ENCODE measurements at regions not wholly inside any gene's neighbourhood (a gene's known extent, or its start where the extent isn't known, plus 50 kb on each side); places are given as distances from the start of the nearest gene placed in this dataset.
A peak's percentile ranks its signal among the peaks of the same experiment; 100 is the strongest.
"Not testable (repeated sequence)": the region's sequence is repeated elsewhere in the genome, so short reads cannot be mapped to it uniquely, and the experiment has no call there.

DNA sequence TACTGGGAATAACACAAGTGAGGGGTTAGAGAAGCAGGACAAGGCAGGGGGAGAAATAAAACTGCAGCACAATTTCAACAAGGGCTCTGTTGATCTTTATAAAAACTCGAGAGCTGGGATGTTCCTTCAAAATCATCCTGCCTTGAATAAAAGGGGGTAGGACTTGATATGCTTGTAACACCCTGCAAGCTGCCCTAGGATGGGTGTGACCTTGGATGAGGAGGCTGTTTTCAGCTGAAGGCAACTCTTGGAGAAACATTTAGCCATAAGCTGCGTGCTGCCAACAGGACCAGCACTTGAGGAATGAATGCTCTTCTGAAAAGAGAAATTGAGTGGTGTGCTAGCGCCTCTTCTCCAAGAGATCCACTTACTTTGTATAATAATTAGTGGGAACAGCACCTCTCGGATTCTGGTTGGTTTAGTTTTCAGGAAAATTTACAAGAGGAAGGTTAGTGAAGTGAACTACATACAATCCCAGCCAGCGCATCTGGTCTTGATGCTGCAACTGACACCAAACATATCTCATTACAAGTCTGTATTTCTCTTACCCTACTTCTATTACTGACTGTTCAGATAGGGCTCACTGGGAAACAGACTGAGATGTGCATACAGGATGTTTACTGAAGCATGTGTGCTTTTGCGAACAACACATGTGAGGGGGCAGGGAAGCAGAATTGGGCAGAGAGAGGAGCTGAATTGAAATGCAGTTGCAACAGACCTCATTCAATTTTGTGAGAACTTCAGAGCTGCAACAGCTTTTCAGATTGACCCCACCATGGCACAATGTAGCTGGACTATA is 643.0 kb upstream of the GOLIM4 start:
- no peak for DNase-seq

DNA sequence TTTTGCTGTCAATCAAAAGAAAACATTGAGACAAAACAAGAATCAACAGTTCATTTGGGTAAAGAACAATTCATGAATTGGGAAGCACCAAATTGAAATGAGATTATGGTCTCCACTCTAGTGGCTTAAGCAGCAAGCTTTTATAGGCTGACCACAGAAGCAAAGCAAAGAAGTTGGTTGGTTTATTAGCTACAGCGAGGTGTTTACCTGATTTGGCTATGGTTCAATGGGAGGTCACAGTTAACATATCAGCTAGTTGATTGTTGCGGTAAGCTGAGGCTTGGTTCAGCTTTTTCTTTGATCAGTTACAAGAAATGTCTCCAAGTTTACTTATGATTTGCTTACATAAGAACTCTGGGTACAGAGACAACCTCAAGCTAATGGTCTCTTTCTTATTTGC is 640.5 kb upstream of the GOLIM4 start:
- no peak for DNase-seq

DNA sequence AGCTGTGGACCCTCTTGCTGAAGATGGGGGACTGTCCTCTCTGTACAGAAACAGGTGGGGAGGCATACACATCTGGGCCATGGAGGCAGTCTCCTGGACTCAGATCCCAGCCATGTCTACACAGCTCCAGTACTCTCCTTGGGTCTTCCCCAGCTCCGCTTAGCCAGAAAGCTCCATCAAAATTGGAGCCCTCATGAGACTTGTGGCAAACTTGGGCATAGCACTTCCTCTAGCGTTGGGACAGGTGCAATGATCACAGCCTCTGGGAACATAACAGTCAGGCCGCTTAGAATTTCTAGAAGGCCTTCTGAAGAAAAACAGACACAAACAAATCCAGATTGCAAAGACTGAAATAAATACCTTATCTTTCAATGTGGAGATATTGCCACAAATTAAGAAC is 634.3 kb upstream of the GOLIM4 start:
- no peak for DNase-seq

DNA sequence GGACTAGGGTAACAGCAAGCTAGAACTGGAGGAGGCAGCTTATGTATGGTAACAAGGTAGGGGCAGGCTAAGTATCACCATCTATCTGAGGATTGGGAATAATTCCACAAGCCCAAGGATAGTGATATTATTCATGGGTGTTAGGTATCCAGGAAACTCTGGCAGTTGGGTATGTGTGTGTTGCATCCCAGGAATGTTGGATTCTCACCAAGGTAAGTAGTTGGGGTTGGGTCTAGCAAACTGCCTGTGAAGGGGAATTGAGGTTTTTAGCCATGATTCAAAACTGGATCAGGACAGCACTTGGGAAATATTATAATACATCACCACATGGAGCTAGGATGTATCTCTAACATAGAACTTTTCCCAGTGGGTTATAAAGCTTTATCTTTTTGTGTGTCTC is 626.4 kb upstream of the GOLIM4 start:
- DNase-seq: no peak

DNA sequence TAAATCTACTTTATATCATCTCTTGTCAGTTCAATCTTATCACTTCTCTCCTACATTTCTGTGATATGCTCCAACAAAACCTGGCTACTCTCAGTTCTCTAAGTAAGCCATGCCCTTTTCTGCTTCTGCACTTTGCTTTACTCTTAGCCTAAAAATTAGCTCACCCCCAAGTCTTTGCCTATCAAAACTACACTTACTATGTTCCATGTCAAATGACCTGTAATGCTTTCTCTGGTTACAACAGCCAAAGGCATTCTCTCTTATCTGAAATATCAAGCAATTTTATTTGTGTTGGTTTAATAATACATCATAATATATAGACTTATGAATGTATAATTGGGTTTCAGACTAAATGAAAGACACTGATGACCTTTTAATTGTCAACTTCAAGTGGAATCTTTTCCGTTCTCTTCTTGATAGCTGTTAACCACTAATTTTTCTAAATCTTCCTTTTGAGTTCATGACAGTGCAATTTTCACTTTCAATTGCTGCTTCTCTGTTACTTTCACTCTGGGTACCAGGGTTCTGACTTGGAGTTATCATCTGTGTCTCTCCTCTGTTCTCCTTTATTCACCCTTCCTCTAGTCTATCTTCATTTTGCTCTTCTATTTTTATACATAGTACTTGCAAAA is 619.0 kb upstream of the GOLIM4 start:
- no peak for DNase-seq

DNA sequence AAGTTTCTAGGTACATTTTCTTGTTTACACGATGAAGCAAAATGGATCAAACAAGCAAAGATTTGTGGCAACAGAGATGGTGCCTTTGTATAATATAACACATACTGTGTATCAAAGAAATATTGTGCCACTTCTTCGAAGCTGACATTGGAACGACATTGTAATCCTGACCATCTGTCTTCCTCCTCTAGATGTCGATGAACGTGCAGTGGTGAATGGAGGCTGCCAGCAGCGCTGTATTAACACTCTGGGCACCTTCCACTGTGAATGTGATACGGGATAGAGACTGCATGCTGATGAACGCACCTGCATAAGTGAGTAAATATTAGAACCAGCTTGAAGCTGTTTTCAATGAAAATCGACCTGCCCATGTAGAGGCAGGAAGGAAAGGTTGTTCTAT is 613.3 kb upstream of the GOLIM4 start:
- DNase-seq: peak; percentile 97

DNA sequence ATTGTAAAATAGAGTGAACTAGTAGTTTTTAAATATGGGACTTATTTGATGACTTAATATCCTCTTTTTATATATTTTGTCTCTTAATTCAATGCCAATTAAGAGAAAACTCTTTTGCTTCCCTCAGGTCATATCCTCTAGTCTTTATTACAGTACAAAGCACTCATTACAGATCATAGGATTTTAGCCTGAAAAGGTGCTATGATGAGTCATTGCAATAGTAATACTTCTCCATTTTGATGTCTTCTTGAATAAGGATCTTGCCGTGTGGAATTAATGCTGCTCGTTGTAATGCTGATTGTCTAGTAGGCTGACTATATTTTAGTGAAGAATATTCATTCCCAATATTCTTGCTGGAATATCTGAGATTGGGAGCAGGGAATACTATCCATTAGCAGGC is 612.2 kb upstream of the GOLIM4 start:
- DNase-seq: no peak

DNA sequence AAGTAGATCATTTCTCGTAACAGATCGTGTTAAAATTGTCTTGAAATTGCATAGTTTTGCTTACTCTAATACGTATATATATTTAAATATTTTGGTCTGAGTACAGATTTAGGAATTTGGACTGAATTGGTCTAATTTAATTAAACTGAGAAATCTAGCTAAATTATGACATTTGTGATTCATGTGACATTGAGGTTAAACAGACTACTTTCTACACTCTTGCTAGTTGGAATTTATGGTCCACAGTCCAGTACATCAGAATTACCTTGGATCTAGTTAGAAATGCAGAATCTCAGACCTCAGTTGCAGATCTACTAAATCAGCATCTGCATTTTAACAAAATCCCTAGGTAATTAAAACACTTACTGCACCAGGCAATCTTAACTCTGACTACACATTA is 609.7 kb upstream of the GOLIM4 start:
- DNase-seq: no peak

DNA sequence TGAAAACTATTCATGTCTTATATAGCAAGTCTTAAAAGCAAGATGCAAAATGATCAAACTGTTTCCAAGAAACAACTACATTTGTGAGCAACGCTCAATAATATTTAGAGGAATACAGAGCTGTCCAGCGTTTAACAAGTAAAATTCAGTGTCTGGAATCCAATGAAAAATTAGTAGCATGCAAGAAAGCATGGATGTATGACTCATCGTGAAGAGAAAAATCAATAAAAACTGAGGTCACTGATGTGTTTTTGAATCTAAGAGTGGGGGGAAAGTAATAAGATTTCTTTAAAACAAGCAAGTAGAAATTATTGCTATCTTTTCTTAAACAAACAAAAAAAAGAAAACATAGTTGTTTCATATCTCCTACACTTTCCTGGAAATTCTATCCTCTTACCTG is 600.3 kb upstream of the GOLIM4 start:
- no peak for DNase-seq

DNA sequence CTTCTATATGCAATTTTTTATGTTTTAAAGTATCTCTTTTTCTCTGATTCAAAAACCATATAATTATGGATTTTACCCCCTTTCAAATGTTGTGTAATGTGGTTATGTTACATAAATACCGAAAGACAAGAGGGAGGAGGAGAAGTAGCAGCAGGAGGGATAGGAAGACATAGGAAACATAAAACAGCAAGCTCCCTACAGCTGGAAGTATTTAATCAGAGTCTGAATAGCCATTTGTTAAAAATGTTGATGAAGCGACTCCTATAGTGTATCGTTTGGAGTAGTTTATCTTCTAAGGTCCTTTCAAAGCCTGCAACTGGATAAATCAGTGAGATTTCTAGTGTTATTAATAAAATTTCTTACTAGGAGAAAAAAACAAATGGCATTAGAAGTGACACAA is 598.1 kb upstream of the GOLIM4 start:
- no peak for DNase-seq

DNA sequence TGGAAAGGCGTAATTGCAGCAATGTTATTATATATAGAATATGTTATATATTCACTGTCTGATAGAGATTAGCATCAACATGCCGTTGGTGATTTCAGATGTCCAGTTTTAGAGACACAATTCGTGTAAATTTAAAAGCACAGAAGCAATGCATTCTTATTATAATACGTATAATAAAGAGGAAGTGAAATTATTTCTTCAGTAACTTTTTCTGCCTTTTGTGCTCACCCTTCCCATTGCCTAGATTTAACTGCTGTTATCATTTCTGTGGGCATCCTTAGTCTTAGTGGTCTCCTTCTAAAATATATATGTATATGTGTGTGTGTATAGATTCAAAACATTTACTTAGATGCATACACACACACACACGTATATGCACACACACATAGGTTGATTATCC is 592.5 kb upstream of the GOLIM4 start:
- no peak for DNase-seq

DNA sequence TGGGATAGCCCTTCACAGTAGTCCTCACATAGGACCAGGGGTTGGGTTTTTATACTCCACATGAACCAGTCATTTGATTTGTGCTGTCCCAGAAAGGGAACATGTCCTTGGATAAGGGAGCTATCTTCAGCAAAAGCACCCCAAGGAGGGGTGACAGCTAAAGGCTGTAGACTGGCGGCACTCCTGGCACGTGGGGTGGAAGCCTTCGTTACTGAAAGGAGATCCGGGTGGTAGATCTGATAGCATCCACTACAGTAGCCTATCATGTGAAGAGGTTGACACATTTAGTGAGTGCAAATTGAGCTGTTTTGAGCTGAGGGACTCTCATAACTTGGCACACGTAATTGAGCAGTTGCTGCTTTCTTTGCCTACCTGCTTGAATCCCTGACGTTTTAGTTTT is 588.8 kb upstream of the GOLIM4 start:
- DNase-seq: no peak

DNA sequence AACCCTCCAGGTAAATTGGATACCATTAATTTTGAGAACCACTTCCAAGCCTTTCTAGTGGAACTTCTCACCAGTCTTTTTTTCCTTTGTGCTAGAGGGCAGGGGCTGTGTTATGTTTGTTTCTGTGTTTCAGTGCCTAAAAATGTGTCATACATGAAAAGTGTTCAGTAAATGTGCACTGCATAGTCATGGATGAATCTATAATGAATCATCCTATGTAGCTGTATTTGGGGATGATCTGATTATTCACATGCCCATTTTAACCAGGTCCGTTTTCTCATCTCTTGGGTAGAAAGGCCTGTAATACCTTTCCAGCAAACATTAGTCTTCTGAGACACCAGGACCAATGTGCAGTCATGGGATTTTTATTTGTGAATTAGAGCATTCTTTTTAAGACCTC is 583.0 kb upstream of the GOLIM4 start:
- no peak for DNase-seq

DNA sequence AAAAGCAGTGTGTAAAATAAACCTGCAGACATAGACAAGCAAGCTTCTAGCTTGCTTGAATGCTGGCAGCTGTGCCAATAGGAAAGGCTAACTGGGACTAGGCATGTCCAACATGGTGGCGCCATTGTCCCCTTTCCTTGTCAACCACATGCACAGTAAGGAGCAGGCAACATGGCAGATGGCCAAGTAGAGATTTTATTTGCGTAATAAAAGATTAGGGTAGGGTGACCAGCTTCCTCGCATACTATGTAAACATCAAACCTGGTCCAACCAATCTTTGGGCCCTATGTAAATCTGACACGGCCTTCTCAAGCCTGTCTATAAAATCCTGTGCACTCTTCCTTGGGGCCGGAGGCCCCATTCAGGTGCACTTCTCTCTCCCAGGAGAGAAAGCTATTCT is 575.4 kb upstream of the GOLIM4 start:
- peak; percentile 22 for DNase-seq

DNA sequence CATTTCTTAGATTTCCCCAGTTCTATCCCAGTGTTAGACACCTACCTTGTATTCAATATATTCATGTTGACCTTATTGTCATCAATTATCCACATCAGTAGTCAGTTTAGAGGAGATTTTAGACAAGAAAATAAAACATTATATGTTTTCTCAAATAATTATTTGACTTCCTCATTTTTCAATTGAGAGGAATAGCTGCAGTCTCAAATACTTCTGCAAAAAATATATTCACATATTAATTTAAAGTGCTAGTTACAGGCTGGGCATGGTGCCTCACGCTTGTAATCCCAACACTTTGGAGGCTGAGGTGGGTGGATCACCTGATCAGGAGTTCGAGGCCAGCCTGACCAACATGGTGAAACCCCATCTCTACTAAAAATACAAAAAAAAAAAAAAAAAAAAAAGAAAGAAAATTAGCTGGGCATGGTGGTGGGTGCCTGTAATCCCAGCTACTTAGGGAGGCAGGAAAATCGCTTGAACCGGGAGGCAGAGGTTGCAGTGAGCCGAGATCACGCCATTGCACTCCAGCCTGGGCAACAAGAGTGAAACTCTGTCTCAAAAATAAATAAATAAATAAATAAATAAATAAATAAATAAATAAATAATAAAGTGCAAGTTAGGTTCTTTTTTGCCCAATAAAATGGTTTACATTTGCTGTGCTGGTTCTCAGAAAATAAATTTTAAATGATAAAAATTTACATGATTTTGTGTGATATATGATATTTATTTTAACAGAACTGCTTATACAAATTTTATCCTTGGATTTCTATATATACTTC is 565.3 kb upstream of the GOLIM4 start:
- not testable (repeated sequence) for DNase-seq

DNA sequence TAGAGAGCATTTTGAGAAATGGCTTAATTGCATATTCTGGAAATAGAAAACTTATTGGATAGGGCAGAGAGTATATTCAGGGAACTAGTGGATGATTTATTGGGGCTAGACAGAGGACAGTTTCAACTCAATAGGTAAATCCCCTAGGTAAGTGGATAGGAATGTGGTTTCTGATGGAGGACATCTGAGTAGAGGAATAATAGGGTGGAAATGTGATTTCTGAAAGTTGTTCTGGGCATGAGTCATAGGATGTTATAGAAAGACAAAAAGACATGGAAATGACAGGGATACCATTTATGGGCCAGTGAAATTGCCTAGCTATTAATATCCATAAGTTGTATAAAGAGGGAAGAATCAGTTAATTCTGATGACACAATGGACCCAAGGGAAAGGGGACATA is 563.3 kb upstream of the GOLIM4 start:
- DNase-seq: no peak

DNA sequence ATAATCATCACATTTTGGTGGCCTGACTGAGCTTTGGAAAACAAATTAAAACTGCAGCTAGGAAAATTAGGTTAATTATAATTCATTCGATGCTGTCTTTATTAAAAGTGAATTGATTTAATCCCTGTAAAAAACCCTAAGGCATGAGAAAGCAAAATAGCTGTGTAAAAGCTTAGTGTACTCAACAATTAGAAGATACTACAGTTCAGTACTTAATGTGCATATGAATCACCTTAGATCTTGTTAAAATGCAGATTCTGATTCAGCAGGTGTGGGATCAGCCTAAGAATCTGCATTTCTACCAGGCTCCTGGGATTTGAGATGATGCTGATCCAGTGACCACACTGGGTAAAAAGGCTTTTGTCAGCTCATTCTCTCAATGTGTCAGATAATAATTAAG is 559.9 kb upstream of the GOLIM4 start:
- no peak for DNase-seq

DNA sequence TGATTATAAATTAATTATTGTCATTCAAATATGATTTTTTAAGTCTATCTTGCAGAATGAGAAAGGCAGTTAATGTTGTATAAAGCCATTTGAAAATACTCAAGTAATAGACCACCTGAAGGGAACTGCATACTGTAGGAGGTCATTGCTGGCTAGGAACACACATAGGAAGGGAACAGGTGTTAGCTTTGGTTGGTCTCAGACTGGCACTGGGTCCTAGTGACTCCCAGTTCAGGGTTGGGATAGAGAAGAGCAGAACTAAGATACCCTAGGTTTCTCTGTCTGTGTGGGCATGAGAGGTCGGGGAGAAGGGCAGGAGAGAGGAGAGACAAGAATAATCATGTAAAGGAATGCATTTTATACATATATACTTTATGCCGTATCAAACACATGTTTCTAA is 559.0 kb upstream of the GOLIM4 start:
- DNase-seq: no peak

DNA sequence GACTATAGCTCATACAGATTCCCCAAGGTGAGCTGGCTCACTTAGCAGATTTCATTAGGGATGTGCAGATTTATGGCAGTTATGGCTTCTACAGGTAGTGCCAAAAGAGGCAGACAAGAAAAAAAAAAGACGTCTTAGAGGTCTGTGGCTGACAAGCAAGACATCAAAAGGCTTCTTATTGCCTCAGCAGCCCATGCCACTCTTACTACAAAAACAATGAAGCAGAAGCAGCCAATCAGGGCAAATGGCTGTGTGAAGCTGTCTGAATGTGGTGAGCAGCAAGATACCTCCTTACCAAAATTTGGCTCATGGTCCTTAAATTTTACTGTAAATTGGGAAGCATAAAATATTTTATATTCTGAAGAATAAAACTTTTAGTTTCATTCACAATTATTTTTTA is 557.5 kb upstream of the GOLIM4 start:
- DNase-seq: no peak

DNA sequence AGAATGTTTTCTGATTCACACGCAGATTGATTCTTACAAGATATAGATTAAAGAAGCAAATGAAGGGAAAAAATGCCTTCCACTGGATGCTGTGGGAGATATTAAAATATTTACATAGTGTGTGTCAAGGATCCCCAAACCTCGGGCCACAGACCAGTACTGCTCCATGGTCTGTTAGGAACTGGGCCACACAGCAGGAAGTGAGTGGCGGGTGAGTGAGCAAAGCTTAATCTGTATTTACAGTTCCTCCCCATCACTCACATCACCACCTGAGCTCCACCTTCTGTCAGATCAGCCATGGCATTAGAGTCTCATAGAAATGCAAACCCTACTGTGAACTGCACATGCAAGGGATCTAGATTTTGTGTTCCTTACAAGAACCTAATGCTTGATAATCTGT is 552.6 kb upstream of the GOLIM4 start:
- DNase-seq: no peak

DNA sequence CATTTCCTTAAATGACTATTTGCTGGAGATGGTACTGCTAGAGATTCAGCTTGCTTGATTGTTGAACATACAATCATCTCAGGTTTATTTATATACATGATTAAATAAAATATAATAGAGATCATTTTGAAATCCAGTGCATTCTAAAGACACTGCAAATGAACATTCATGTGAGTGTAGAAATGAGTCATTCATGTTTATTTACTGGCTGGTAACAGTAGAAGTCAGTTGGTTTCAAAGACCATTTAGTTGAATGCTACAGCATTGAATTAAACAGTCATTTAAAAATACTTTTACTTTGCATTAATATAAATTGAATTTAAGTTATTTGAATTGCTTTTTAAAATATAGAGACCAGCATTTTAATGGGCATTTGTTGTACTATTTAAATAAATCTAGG is 551.9 kb upstream of the GOLIM4 start:
- DNase-seq: peak; percentile 18

DNA sequence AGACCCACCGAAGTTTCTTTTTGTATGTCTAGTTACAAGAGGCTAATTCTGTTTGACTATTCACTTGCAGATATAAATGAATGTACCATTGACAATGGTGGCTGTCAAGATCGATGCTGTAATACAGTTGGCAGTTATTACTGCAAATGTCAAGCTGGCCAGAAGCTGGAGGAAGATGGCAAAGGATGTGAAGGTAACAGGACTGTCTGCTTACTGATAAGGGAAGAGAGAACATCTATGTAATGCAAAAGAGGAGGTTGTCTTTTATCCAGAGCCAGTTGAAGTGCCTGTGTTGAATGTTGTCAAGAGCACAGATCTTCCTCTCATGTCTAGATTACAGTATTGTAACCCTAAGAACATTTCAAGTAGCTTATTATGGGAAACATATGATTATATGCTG is 549.5 kb upstream of the GOLIM4 start:
- no peak for DNase-seq

DNA sequence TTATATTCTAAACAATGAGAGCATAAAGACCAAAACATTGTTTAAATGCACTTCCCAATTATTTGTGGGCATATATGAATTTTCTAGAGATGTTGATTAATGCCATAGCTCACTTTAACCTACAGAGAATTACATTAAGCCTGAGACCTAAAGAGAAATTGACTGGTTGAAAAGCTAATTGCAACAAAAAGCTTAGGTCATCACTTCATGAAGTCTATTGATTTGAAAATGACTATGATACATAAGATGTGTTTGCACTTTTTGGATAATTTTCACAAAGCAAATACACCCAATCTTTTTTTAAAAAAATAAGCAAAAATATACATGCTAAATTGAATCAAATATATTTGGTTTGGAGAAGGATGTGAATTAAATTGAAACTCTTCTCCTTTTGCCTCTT is 532.8 kb upstream of the GOLIM4 start:
- DNase-seq: no peak

DNA sequence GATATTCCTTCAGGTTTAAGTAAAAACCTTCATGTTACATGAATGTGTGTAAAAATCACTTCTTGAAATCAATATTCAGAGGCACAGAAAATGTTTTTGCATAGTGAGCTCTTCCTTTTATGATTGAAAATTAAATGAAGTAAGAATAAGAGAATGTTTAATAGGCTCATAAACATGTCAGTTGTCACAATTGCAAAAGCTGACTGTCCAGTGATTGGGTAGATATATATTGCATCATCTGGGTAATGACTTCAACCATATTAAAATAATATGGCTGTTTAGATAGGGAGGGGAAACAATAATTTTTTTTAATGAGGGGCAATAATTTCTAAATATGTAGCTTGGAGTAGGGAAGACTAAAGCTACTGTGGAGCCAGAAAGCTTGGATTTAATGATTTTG is 529.8 kb upstream of the GOLIM4 start:
- no peak for DNase-seq

All from NCI-H774 (cell line).